ENCODE measurements at regions not wholly inside any gene's neighbourhood (a gene's known extent, or its start where the extent isn't known, plus 50 kb on each side); places are given as distances from the start of the nearest gene placed in this dataset.

GRCh38 chr2:12005886-12006681 lies 259.7 kb downstream of the LPIN1 start:
- TF ChIP-seq CTCF (conservative IDR thresholded peaks at IDR 0.05) = no peak
- no peak overlapping the region for H3K27ac ChIP-seq

- TF ChIP-seq CTCF (conservative IDR thresholded peaks at IDR 0.05) = no peak
- H3K27ac ChIP-seq = no peak overlapping the region
Measured at GRCh38 chr2:12006850-12007249, 260.4 kb downstream of the LPIN1 start.

GRCh38 chr2:12007282-12007681 lies 260.9 kb downstream of the LPIN1 start:
- no peak for TF ChIP-seq CTCF (conservative IDR thresholded peaks at IDR 0.05)
- H3K27ac ChIP-seq = no peak overlapping the region

GRCh38 chr2:12008425-12009061 lies 262.1 kb downstream of the LPIN1 start:
- H3K27ac ChIP-seq = no peak overlapping the region
- no peak for TF ChIP-seq CTCF (conservative IDR thresholded peaks at IDR 0.05)

GRCh38 chr2:12009323-12009905 lies 263.0 kb downstream of the LPIN1 start:
- TF ChIP-seq CTCF (conservative IDR thresholded peaks at IDR 0.05) = no peak
- H3K27ac ChIP-seq = no peak overlapping the region

- no peak for TF ChIP-seq CTCF (conservative IDR thresholded peaks at IDR 0.05)
- no peak overlapping the region for H3K27ac ChIP-seq
Measured at GRCh38 chr2:12010059-12010458, 263.6 kb downstream of the LPIN1 start.

GRCh38 chr2:12010779-12011178 lies 264.3 kb downstream of the LPIN1 start:
- H3K27ac ChIP-seq = no peak overlapping the region

More at GRCh38 chr2:12010779-12011178, 264.3 kb downstream of the LPIN1 start:
- no peak for TF ChIP-seq CTCF (conservative IDR thresholded peaks at IDR 0.05)
